PC-3 (cell line): ENCODE measurements at regions not wholly inside any gene's neighbourhood (a gene's known extent, or its start where the extent isn't known, plus 50 kb on each side); places are given as distances from the start of the nearest gene placed in this dataset.

Experiments used
- ATAC-seq: fragments of 200-7000 bp; cut with Tn5 transposase; 2 replicates; pipeline ENCODE4 v1.9.1; 2020; ENCODE audit warnings: mild to moderate bottlenecking, moderate library complexity
- BruUV-seq: library from RNA; stranded (reverse); fragments of 400-500 nt; replicated peaks from 2 replicates; lab custom pipeline; 2021; lab: Mats Ljungman, UMichigan
- CTCF ChIA-PET: fragments of 300-600 bp; sonication (Branson Sonifier 250); formaldehyde crosslinking; loops from one replicate; lab custom pipeline; 2022; ENCODE audit warnings: antibody characterized with exemption; lab: Charles Lee
- POLR2A ChIA-PET: fragments of 300-600 bp; sonication (Branson Sonifier 250); formaldehyde crosslinking; loops from one replicate; lab custom pipeline; 2022; ENCODE audit warnings: antibody characterized with exemption; ENCODE audit not compliant: unreplicated experiment; lab: Charles Lee
- DNase-seq: peaks from one replicate; pipeline ENCODE4 v3.0.0-alpha.2; 2015
- H2AFZ ChIP-seq: fragments of 300-600 bp; sonication (generic); 2 replicates; pipeline ENCODE4 v1.6.0; 2016; ENCODE audit warnings: antibody characterized with exemption, low read length
- H3F3A ChIP-seq: fragments of 300-600 bp; sonication (generic); one replicate; pipeline ENCODE4 v1.6.0; 2017; ENCODE audit warnings: antibody characterized with exemption, low read length, control low read depth, mild to moderate bottlenecking; ENCODE audit not compliant: unreplicated experiment
- H3K27ac ChIP-seq: fragments of 300-600 bp; sonication (generic); 2 replicates; pipeline ENCODE4 v1.5.1; 2016; ENCODE audit warnings: mild to moderate bottlenecking, low read length
- H3K27me3 ChIP-seq: fragments of 300-600 bp; sonication (generic); 2 replicates; pipeline ENCODE4 v1.6.1; 2016; ENCODE audit warnings: low read length, mixed read lengths
- H3K36me3 ChIP-seq: fragments of 300-600 bp; sonication (generic); 2 replicates; pipeline ENCODE4 v1.6.1; 2016; ENCODE audit warnings: low read depth, mixed run types, low read length, mixed read lengths
- H3K4me1 ChIP-seq: fragments of 300-600 bp; sonication (generic); 2 replicates; pipeline ENCODE4 v1.5.1; 2016; ENCODE audit warnings: low read length; ENCODE audit not compliant: insufficient read depth
- H3K4me2 ChIP-seq: fragments of 300-600 bp; sonication (generic); 2 replicates; pipeline ENCODE4 v1.6.0; 2016; ENCODE audit warnings: low read length
- H3K4me3 ChIP-seq: fragments of 300-600 bp; sonication (generic); 2 replicates; pipeline ENCODE4 v1.5.1; 2016; ENCODE audit warnings: mild to moderate bottlenecking, low read length, mixed read lengths
- H3K79me2 ChIP-seq: fragments of 300-600 bp; sonication (generic); 2 replicates; pipeline ENCODE4 v1.6.1; 2017; ENCODE audit warnings: low read length, mixed read lengths
- H3K9ac ChIP-seq: fragments of 300-600 bp; sonication (generic); 2 replicates; pipeline ENCODE4 v1.6.0; 2016; ENCODE audit warnings: mild to moderate bottlenecking, low read length
- H3K9me2 ChIP-seq: fragments of 300-600 bp; sonication (generic); replicated peaks from 2 replicates; pipeline ENCODE4 v1.6.1; 2016; ENCODE audit warnings: mixed run types, low read length, mixed read lengths
- H3K9me3 ChIP-seq: fragments of 300-600 bp; sonication (generic); 2 replicates; pipeline ENCODE4 v1.6.1; 2016; ENCODE audit warnings: low read length, mixed read lengths
- H4K20me1 ChIP-seq: fragments of 300-600 bp; sonication (generic); 2 replicates; pipeline ENCODE4 v1.6.1; 2016; ENCODE audit warnings: low read length, mixed read lengths
- EZH2 ChIP-seq: fragments of 300-600 bp; sonication (generic); IDR thresholded peaks from one replicate; pipeline ENCODE4 v1.6.1; 2017; ENCODE audit warnings: antibody characterized with exemption, mild to moderate bottlenecking, low read length; ENCODE audit not compliant: unreplicated experiment
- EZH2phosphoT487 ChIP-seq: fragments of 300-600 bp; sonication (generic); IDR thresholded peaks from 2 replicates; pipeline ENCODE4 v1.6.1; 2018; ENCODE audit warnings: mild to moderate bottlenecking, antibody characterized with exemption, low read length, borderline replicate concordance
- intact Hi-C: fragments of 100-400 bp; cut with micrococcal nuclease; formaldehyde crosslinking; loops from 2 replicates; pipeline ENCODE4 v1.9.0; 2023
- TF ChIP-seq, protein P1 (sequence below): fragments of 300-600 bp; sonication (generic); conservative IDR thresholded peaks from 2 replicates; pipeline ENCODE4 v1.5.1; 2017; ENCODE audit warnings: antibody characterized with exemption, low read depth, mild to moderate bottlenecking, low read length

GRCh38 chr15:35603856-35604255, 57.9 kb upstream of the DPH6 start:
- Histone ChIP-seq H3K9me2 (no peaks in the 10 kb centered on the region), H3K9ac (no peak overlapping the region), H2AFZ (peak overlapping the region; percentile 42; the same call in 1 of the 2 replicates), H3K27me3 (no peaks in the 10 kb centered on the region), H4K20me1 (no peaks in the 10 kb centered on the region), H3K9me3 (no peaks in the 10 kb centered on the region), H3K4me2 (peak overlapping the region; percentile 3; the same call in 1 of the 2 replicates), H3K4me3 (no peak overlapping the region), H3K36me3 (no peaks in the 10 kb centered on the region), H3K27ac (peak overlapping the region; percentile 35), H3K4me1 (peaks cover 12% of the 10 kb centered on the region), H3F3A (no peaks in the 10 kb centered on the region), H3K79me2 (no peaks in the 10 kb centered on the region)
- DNase-seq (no peak), ATAC-seq (no peak)
- POLR2A ChIA-PET: no interaction called here
- no TSS peak for BruUV-seq
- intact Hi-C loops: loop anchor here (10.0 kb wide), 2 partner anchors 149 to 319 kb away; no protein-coding TSS in a partner anchor
- CTCF ChIA-PET: no interaction called here
- TF ChIP-seq EZH2phosphoT487 (no peak), EZH2 (no peak)
- TF ChIP-seq, protein P1, sequence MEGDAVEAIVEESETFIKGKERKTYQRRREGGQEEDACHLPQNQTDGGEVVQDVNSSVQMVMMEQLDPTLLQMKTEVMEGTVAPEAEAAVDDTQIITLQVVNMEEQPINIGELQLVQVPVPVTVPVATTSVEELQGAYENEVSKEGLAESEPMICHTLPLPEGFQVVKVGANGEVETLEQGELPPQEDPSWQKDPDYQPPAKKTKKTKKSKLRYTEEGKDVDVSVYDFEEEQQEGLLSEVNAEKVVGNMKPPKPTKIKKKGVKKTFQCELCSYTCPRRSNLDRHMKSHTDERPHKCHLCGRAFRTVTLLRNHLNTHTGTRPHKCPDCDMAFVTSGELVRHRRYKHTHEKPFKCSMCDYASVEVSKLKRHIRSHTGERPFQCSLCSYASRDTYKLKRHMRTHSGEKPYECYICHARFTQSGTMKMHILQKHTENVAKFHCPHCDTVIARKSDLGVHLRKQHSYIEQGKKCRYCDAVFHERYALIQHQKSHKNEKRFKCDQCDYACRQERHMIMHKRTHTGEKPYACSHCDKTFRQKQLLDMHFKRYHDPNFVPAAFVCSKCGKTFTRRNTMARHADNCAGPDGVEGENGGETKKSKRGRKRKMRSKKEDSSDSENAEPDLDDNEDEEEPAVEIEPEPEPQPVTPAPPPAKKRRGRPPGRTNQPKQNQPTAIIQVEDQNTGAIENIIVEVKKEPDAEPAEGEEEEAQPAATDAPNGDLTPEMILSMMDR: no peak

GRCh38 chr15:35605764-35606449, 59.9 kb upstream of the DPH6 start:
- Histone ChIP-seq H3K9me2 (no peaks in the 10 kb centered on the region), H3K27ac (no peak overlapping the region), H3K36me3 (no peaks in the 10 kb centered on the region), H3K9ac (no peak overlapping the region), H3K4me3 (no peak overlapping the region), H3K4me1 (peaks cover 12% of the 10 kb centered on the region), H2AFZ (no peak overlapping the region), H3K4me2 (no peak overlapping the region), H3K79me2 (no peaks in the 10 kb centered on the region), H3K9me3 (no peaks in the 10 kb centered on the region), H3K27me3 (no peaks in the 10 kb centered on the region), H4K20me1 (no peaks in the 10 kb centered on the region), H3F3A (no peaks in the 10 kb centered on the region)
- POLR2A ChIA-PET: no interaction called here
- DNase-seq: no peak
- CTCF ChIA-PET: no interaction called here
- no TSS peak for BruUV-seq
- intact Hi-C loops: loop anchor here (10.0 kb wide), 2 partner anchors 151 to 321 kb away; no protein-coding TSS in a partner anchor
- ATAC-seq: no peak
- TF ChIP-seq, protein P1: no peak
- no peak for TF ChIP-seq EZH2phosphoT487
- no peak for TF ChIP-seq EZH2

DNA sequence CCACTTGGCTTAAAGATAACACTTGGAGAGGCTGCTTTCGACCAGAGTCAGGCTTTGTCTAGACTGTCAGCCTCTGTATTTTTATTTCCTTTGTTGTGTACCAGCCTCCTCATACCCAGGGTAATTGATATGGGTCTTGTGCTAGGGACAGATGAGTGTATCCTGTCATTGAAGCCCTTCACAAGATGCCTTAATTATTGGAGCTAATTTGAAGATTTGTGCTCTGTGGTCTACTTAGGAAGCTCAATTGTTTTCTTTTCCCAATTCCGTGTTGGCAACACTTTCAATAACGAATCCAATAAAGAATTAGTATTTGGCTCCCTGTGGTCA, 60.5 kb upstream of the DPH6 start:
- no peaks in the 10 kb centered on the region for H4K20me1 ChIP-seq
- no TSS peak for BruUV-seq
- no peaks in the 10 kb centered on the region for H3K79me2 ChIP-seq
- TF ChIP-seq, protein P1: no peak
- TF ChIP-seq EZH2 (no peak), EZH2phosphoT487 (no peak)
- no peak overlapping the region for H2AFZ ChIP-seq
- H3K4me1 ChIP-seq: peaks cover 12% of the 10 kb centered on the region
- no peaks in the 10 kb centered on the region for H3F3A ChIP-seq
- no peaks in the 10 kb centered on the region for H3K36me3 ChIP-seq
- H3K9me3 ChIP-seq: no peaks in the 10 kb centered on the region
- no peak overlapping the region for H3K9ac ChIP-seq
- DNase-seq (no peak), ATAC-seq (no peak)
- intact Hi-C loops: loop anchor here (10.0 kb wide), 2 partner anchors 152 to 322 kb away; no protein-coding TSS in a partner anchor
- no peak overlapping the region for H3K4me2 ChIP-seq
- ChIA-PET CTCF (no interaction called here), POLR2A (no interaction called here)
- no peak overlapping the region for H3K27ac ChIP-seq
- no peaks in the 10 kb centered on the region for H3K27me3 ChIP-seq
- no peak overlapping the region for H3K4me3 ChIP-seq
- H3K9me2 ChIP-seq: no peaks in the 10 kb centered on the region
